MM.1S (cell line): ENCODE measurements at regions not wholly inside any gene's neighbourhood (a gene's known extent, or its start where the extent isn't known, plus 50 kb on each side); places are given as distances from the start of the nearest gene placed in this dataset.

Experiments used
- DNase-seq: peaks from one replicate; pipeline ENCODE4 v3.0.0-alpha.2; 2015
- H2AFZ ChIP-seq: fragments of 300-600 bp; sonication (generic); 2 replicates; pipeline ENCODE4 v1.6.0; 2016; ENCODE audit warnings: antibody characterized with exemption, low read length
- H3F3A ChIP-seq: fragments of 300-600 bp; sonication (generic); 2 replicates; pipeline ENCODE4 v1.6.1; 2016; ENCODE audit warnings: mild to moderate bottlenecking, antibody characterized with exemption, low read length, moderate library complexity, mixed read lengths; ENCODE audit not compliant: insufficient read depth
- H3K27ac ChIP-seq: fragments of 300-600 bp; sonication (generic); 2 replicates; pipeline ENCODE4 v1.5.1; 2016; ENCODE audit warnings: mild to moderate bottlenecking, low read length
- H3K27me3 ChIP-seq: fragments of 300-600 bp; sonication (generic); replicated peaks from 2 replicates; pipeline ENCODE4 v1.6.0; 2016; ENCODE audit warnings: low read length; ENCODE audit not compliant: insufficient read depth
- H3K36me3 ChIP-seq: fragments of 300-600 bp; sonication (generic); replicated peaks from 2 replicates; pipeline ENCODE4 v1.6.1; 2016; ENCODE audit warnings: mild to moderate bottlenecking, low read length, mixed read lengths; ENCODE audit not compliant: insufficient read depth
- H3K4me1 ChIP-seq: fragments of 300-600 bp; sonication (generic); 2 replicates; pipeline ENCODE4 v1.6.1; 2016; ENCODE audit warnings: low read length, mixed read lengths
- H3K4me2 ChIP-seq: fragments of 300-600 bp; sonication (generic); 2 replicates; pipeline ENCODE4 v1.6.0; 2016; ENCODE audit warnings: low read depth, low read length
- H3K4me3 ChIP-seq: fragments of 300-600 bp; sonication (generic); 2 replicates; pipeline ENCODE4 v1.5.1; 2016; ENCODE audit warnings: low read length, mixed read lengths
- H3K79me2 ChIP-seq: fragments of 300-600 bp; sonication (generic); 2 replicates; pipeline ENCODE4 v1.6.1; 2016; ENCODE audit warnings: mixed run types, low read length, mixed read lengths
- H3K9ac ChIP-seq: fragments of 300-600 bp; sonication (generic); 2 replicates; pipeline ENCODE4 v1.6.1; 2016; ENCODE audit warnings: low read length, mixed read lengths
- H3K9me2 ChIP-seq: fragments of 300-600 bp; sonication (generic); replicated peaks from 2 replicates; pipeline ENCODE4 v1.6.1; 2016; ENCODE audit warnings: mild to moderate bottlenecking, low read length, mixed read lengths; ENCODE audit not compliant: insufficient read depth
- H3K9me3 ChIP-seq: fragments of 300-600 bp; sonication (generic); replicated peaks from 2 replicates; pipeline ENCODE4 v1.6.1; 2016; ENCODE audit warnings: mild to moderate bottlenecking, low read length, mixed read lengths; ENCODE audit not compliant: insufficient read depth
- H4K20me1 ChIP-seq: fragments of 300-600 bp; sonication (generic); 2 replicates; pipeline ENCODE4 v1.6.1; 2016; ENCODE audit warnings: mild to moderate bottlenecking, low read length, moderate library complexity, mixed read lengths; ENCODE audit not compliant: insufficient read depth
- CTCF ChIP-seq: fragments of 300-600 bp; sonication (generic); IDR thresholded peaks from 2 replicates; pipeline ENCODE4 v1.5.1; 2016; ENCODE audit warnings: antibody characterized with exemption, low read length, mixed read lengths
- EZH2 ChIP-seq: fragments of 300-600 bp; sonication (generic); optimal IDR thresholded peaks from 2 replicates; pipeline ENCODE3; 2017; ENCODE audit warnings: low read depth, mild to moderate bottlenecking, antibody characterized with exemption, low read length, mixed read lengths
- EZH2phosphoT487 ChIP-seq: fragments of 300-600 bp; sonication (generic); IDR thresholded peaks from 2 replicates; pipeline ENCODE4 v1.6.1; 2018; ENCODE audit warnings: antibody characterized with exemption, low read length

DNA sequence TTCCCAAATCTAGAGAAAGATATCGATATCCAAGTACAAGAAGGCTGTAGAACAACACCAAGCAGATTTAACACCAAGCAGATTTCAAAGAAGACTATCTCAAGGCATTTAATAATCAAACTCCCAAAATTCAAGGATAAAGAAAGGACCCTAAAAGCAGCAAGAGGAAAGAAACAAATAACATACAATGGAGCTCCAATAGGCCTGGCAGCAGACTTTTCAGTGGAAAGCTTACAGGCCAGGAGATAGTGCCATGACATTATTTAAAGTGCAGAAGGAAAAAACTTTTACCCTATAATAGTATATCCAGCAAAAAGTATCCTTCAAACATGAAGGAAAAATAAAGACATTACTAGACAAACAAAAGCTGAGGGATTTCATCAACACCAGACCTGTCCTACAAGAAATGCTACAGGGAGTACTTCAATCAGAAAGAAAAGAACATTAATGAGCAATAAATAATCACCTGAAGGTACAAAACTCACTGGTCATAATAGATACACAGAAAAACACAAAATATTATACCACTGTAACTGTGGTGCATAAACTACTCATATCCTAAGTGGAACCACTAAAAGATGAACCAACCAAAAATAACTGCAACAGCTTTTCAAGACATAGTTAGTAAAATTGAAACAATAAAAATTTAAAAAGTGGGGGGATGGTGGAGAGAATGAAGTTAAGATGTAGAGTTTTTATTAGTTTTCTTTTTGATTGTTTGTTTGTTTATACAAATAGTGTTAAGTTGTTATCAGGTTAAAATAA, 267.2 kb downstream of the AUH start:
- no peaks in the 10 kb centered on the region for H3K9me2 ChIP-seq
- no peaks in the 10 kb centered on the region for H3K79me2 ChIP-seq
- H2AFZ ChIP-seq, result no peak overlapping the region
- DNase-seq, result no peak
- H4K20me1 ChIP-seq, result no peaks in the 10 kb centered on the region
- no peak overlapping the region for H3K9ac ChIP-seq
- TF ChIP-seq CTCF (no peak), EZH2phosphoT487 (no peak), EZH2 (no peak)
- no peak overlapping the region for H3K27ac ChIP-seq
- H3K4me2 ChIP-seq, result no peak overlapping the region
- H3K4me1 ChIP-seq, result peaks cover 23% of the 10 kb centered on the region
- no peaks in the 10 kb centered on the region for H3K27me3 ChIP-seq
- H3K9me3 ChIP-seq, result no peaks in the 10 kb centered on the region
- 0 out of 2 replicates have a peak, but pooled peaks cover 2% of the 10 kb centered on the region for H3F3A ChIP-seq
- no peak overlapping the region for H3K4me3 ChIP-seq
- H3K36me3 ChIP-seq, result no peaks in the 10 kb centered on the region

- no peak overlapping the region for H3K27ac ChIP-seq
- H3K4me2 ChIP-seq, result no peak overlapping the region
- H3K27me3 ChIP-seq, result no peaks in the 10 kb centered on the region
- no peak overlapping the region for H3K4me3 ChIP-seq
- no peak overlapping the region for H2AFZ ChIP-seq
- H3K9ac ChIP-seq, result no peak overlapping the region
- no peaks in the 10 kb centered on the region for H3K9me3 ChIP-seq
- DNase-seq, result no peak
- H3K4me1 ChIP-seq, result peaks cover 38% of the 10 kb centered on the region
- TF ChIP-seq EZH2phosphoT487, result no peak
- TF ChIP-seq EZH2, result no peak
- TF ChIP-seq CTCF, result no peak
- H3K9me2 ChIP-seq, result no peaks in the 10 kb centered on the region
- peaks cover 10% of the 10 kb centered on the region for H3K79me2 ChIP-seq
- no peaks in the 10 kb centered on the region for H4K20me1 ChIP-seq
- H3K36me3 ChIP-seq, result no peaks in the 10 kb centered on the region
- H3F3A ChIP-seq, result peaks cover 31% of the 10 kb centered on the region
Measured at GRCh38 chr9:91098203-91098850, 263.4 kb downstream of the AUH start.

- H3K27ac ChIP-seq, result peak overlapping the region; percentile 92; the same call in 1 of the 2 replicates
- H3F3A ChIP-seq, result peaks cover 31% of the 10 kb centered on the region
- no peak for TF ChIP-seq EZH2phosphoT487
- TF ChIP-seq EZH2, result no peak
- TF ChIP-seq CTCF, result no peak
- peaks cover 38% of the 10 kb centered on the region for H3K4me1 ChIP-seq
- H3K9me3 ChIP-seq, result no peaks in the 10 kb centered on the region
- H3K9me2 ChIP-seq, result no peaks in the 10 kb centered on the region
- H3K4me3 ChIP-seq, result peak overlapping the region; percentile 63; the same call in 1 of the 2 replicates
- H3K9ac ChIP-seq, result peak overlapping the region; percentile 92; the same call in 1 of the 2 replicates
- no peaks in the 10 kb centered on the region for H3K27me3 ChIP-seq
- H4K20me1 ChIP-seq, result no peaks in the 10 kb centered on the region
- peaks cover 10% of the 10 kb centered on the region for H3K79me2 ChIP-seq
- DNase-seq, result no peak
- H2AFZ ChIP-seq, result no peak overlapping the region
- H3K4me2 ChIP-seq, result peak overlapping the region; percentile 85
- H3K36me3 ChIP-seq, result no peaks in the 10 kb centered on the region
Measured at GRCh38 chr9:91099436-91099835, 262.3 kb downstream of the AUH start.
